Stimulated activated CD4-positive, alpha-beta T cell treated with anti-CD3 and anti-CD28 coated beads, Interleukin-12 subunit alpha, Interleukin-12 subunit beta, amount 100 ng/mL, for 48 hours (primary cell): ENCODE measurements at regions not wholly inside any gene's neighbourhood (a gene's known extent, or its start where the extent isn't known, plus 50 kb on each side); places are given as distances from the start of the nearest gene placed in this dataset.

ENCODE experiments used
- DNase-seq, 3 donors: peaks; one replicate each; pipeline ENCODE4 v3.0.0-alpha.2; 2020; ENCODE audit warnings: low read depth in 2 of 3, low spot score in 1 of 3

DNA sequence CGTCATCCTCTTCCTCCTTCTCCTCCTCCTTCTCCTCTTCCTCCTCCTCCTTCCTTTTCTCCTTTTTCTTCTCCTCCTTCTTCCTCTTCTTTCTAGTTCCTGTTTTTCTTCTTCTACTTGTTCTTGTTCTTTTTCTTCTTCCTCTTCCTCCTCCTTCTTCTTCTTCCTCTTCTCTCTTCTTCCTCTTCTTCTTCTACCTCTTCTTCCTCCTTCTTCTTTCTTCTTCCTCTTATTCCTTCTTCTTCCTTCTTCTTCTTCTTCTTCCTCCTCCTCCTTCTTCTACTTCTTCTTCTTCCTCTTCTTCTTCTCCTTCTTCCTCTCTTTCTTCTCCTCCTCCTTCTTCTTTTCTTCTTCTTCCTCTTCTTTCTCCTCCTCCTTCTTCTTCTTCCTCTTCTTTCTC is 310.2 kb upstream of the LMCD1 start:
- DNase-seq: no peak

DNA sequence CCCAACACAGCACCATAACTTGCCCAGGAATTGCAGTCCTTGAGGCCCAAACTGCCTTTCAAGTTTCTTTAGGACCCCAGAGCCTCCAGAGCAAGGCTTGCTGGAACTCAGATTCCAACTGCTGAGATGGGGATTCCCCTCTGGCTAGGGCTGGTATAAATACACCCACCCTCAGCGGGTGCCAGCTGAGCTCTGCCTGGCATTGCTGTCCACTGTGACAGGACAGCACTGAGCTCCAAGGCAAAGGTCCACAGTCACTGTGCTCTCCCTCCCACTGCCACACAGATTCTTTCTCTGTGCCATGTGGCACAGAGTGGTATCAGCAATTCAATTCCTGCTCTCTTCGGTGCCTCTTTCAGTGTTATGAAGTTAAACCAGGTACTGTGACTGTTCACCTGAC is 304.2 kb upstream of the LMCD1 start:
- no peak for DNase-seq

DNA sequence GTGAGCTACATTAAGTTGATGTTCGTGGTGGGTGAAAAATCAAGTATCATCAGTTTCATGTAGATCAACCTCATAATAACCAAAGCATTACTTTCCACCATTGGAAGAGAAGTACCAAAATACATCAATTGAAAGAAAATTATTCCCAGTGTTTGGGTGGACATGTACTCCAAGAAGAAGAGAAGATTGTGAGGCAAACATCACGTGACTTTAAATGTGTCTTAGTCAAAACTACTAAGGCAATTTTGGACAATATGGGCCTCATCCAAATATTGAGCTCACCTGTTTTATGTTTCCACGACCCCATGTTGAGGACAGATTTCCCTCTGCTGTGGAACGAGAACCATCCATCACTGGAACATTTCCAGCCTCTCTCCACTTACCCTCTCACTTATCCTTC is 303.0 kb upstream of the LMCD1 start:
- no peak for DNase-seq

DNA sequence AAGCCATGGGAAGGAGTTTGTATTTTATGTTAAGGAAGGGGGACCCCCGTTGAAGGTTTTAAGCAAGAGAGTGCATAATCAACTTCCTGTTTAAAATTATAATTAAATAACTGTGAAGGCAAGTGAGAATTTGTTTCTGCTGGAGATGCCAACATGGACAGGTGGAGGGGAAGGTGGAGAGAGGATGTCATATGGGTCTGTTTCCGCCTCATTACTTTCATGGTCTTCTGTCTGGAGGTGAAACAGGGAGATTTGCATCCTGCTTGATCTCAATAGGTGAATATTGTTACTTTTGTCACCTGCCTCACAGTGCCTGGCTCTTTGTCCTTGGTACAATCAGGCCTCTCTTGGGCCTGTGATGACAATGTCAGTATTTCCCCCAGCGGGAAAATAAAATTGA is 300.6 kb upstream of the LMCD1 start:
- no peak for DNase-seq

DNA sequence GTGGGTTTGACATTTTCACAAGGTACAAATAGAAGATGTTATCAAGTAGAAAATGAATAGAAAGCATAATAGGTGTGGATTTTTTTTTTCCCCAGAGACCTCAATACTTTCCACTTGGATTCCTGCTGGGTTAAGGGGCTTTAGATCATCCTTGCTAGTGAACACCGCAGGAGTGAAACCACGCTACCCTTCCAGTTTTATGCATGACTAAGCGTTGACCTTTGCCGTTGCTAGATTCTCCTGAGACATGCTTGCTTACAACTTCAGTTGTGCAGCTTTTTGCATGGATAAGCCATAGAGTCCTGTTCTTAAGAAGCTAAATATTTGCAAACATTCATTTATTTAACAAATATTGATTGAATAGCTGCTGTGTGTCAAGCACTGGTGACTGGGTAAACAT is 299.7 kb upstream of the LMCD1 start:
- DNase-seq: no peak

DNA sequence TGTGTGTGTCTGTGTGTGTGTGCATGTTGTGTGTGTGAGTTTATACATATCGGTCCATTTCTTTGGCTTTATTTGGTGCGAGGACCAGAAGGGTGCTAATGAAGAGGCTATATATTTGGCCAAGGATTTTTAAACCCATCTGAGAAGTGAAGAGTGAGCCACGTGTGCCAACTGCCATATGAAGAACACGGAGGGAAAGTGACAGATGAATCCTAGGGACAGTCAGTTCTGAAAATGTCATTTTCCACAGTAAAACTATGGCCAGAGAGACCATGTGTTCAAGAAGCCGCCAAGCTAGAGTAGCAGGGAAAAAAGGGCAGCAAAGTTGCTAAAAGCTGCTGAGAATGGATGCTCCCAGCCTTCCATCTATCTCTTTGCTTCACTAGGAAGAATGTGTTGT is 297.3 kb upstream of the LMCD1 start:
- DNase-seq: no peak

DNA sequence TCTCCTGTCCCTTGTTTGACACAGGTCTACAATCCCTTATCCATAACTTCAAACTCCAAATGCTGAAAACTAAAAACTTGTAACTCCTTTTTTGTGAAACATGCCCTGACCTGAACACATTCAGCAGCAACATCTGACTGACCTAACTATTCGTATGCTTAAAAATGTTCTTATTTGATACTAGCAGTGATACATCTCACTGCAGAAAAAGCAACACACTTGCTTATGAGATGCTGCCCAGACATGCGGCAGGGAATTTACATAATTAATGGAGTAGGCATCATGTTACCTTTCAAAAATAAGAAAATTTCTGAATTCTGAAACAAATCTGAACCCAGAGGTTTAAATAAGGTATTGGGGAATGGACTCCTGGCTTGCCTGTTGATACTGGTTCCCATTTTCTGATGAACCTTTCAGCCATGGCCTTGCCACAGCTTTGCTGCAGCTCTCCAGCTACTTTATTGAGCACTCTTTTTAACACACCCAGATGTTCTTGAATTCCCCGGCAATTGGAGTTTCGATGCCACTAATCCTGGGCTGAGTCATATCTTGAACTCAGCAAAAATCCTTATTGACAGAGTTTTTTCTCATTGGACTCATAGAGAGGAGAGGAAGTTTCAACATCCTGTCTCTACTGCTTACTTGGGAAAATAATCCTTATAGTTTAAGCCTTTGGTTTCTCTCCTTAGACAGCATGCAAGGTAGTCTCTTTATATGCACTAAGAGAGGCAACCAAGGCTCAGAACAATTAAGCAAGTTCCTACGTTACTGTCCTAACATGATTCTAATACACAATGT is 296.6 kb upstream of the LMCD1 start:
- no peak for DNase-seq

DNA sequence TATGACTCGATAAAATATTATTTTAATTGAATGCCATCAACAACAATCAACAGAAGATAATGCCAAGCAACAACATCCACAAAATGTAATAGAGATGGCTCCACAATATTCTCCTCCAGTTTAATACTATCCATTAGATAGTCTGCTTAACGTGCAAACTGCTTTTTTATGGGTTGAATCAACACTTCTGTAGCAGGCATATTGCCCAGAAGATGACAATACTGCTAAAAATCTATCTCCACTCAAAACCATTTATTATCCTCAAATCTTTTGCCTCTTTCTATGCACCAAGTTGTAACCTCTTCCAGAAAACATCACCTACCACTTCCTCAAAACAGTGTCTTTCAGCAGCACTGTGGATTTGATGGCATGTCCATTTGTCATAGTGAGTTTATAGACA is 295.7 kb upstream of the LMCD1 start:
- no peak for DNase-seq

DNA sequence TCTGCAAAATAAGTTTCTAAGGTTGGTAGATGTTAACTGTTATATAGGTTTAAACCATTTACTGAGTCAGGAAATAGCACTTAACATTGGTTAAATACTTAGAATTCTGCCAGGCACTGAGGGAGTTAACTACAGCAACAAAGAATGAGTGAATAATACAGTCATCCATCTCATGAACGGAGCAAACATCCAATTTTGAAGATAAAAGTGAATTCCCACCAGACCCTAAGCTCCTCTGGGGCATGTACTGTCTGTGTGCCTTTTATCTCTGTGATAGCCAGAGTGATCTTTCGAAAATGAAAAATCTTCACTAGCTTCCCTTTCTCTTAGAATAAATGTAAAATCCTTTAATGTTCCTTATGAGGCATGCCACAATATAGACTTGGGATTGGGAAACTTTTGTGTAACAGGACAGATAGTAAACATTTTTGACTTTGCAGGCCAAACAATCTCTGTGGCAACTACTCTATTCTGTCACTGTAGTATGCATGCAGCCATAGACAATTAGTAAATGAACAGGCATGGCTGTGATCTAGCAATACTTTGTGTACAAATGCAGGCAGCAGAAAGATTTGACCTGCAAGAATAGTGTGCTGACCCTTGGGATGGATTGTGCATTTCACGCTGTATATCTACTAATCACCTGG is 294.5 kb upstream of the LMCD1 start:
- no peak for DNase-seq

DNA sequence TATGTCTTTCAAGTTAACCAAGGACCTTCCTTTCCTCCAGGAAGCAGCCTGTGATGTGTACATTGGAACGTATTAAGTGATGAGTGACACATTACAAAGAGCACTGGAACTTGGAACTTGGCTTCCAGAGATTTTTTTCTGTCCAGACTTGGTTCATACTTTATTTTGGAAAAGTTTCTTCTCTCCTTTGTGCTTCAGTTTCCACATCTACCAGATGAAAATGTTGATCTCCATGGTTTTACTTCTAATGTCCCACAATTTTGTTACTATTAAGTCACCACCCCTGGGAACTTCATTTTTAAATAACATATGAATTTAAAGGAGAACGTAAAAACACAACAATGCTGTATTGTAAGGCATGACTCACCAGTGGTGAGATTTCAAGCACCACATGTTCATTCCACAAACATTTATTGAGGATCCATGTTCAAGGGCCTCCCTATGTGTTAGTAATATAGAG is 290.7 kb upstream of the LMCD1 start:
- DNase-seq: no peak

DNA sequence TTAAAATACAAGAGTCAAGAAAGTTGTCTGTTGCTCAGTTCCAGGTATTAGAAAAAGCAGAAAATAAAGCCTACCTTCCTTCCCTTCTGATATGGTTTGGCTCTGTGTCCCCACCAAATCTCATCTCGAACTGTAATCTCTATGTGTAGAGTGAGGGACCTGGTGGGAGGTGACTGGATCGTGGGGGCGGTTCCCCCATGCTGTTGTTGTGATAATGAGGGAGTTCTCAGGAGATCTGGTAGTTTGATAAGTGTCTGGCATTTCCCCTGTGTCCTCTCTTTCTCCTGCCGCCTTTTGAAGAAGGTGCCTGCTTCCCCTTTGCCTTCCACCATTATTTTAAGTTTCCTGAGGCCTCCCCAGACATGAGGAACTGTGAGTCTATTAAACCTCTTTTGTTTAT is 288.8 kb upstream of the LMCD1 start:
- no peak for DNase-seq

DNA sequence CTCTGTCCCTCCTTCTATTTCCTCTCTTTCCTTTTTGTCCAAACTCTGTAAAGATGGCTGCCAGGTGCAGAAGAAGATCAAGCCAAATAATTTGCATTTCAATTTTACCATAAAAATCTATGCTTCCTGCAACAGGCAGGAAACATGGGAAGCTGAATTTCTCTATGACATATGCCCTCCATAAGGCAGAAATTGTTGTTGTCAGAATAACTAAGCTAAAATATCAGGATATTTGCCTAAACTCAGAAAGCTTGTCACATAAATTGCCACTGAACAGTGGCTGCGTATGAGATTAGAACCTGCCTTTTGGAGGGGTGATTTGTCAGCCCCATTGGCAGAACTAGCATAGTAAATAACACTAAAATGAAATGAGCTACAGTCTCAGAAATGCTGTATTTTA is 288.3 kb upstream of the LMCD1 start:
- DNase-seq: no peak

DNA sequence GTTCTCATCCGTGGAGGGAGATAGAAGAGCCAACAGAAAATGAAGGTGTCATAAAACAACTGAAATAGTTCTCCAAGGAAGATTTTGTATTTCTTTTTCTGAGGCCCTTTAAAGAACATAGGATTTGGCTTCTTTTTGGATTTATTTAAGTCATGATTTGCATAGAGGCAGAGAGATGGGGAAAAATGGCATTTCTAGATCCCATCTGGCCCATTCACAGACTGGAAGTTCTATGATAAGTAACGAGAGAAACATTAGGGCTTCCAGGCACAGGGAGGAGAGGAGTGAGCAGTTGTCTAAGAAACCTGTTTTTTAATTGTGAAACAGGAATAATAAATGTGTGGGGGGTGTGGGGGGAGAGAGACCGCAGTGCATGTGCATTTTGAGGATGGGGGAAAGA is 285.8 kb upstream of the LMCD1 start:
- no peak for DNase-seq

DNA sequence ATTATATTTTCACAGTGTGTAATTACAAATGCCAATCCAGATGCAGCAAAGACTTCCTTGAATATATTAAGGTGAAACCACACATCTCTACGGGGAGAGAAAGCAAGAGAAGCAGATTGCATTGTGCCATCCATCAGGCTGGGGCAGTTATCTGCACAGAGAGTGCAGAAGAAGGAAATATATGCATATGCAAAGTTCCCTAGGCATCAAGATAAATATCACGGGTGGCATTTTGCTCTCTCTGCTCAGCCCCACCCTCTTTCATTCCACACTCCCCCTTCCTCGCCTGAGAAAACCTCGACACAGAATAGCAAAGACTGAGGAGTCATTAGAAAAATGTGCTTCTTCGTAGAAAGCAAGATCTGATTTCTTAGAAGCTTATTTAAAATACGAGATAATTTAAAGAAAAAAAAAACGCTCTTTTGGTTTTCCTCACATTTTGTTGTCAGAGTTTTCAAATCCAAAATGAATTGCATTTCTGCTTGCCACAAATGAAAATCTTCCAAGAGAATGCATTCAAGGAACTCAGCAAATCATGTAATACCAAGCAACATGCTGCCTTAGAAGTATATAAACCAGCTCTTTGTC is 283.2 kb upstream of the LMCD1 start:
- DNase-seq: no peak

DNA sequence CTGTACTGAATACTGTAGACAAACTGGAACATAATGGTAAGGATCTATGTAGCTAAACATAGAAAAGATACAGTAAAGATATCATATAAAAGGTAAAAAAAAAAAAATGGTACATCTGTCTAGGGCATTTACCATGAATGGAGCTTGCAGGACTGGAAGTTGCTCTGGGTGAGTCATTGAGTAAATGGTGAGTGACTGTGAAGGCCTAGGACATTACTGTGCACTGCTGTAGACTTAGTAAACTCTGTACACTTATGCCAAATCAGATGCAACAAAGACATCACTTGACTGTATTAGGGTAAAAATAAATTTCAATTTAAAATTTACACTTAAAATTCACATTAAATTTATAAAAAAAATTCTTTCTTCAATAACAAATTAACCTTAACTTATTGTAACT is 281.3 kb upstream of the LMCD1 start:
- DNase-seq: no peak

DNA sequence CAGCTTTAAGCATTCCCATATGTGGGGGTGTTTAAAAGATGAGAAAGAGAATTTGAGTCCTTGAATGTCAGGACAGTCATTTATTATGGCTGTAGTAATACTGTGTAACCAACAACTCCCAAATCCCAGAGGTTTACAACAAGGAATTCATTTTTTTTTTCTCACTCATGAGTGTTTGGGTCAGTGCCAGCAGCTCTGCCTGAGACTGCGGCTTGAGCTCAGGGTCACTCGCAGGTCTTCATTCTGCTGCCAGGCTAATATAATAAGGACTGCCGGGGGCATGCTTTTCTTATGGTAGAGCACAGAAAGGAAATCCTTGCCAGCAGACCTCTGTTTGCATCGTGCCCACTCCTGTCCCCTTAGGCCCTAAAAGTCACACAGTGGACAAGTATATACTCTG is 277.9 kb upstream of the LMCD1 start:
- no peak for DNase-seq

DNA sequence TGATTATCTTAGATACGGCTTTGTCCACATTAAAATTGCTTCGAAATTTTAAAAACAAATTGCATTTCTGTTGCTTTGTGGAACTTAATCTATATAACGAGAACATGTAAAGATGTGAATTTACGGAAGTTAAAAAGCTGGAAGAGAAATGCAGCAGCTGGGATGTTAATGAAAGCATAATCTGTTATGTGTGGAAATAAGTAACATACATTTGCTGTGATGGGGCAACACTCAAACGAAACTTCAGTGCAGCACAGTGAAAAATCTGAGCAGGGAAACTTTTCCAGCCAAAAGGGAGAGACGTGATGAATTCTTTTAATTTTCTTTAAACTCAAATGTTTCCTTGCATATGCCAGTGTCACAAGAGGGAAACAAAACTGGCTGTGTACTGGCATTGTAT is 276.7 kb upstream of the LMCD1 start:
- DNase-seq: no peak

DNA sequence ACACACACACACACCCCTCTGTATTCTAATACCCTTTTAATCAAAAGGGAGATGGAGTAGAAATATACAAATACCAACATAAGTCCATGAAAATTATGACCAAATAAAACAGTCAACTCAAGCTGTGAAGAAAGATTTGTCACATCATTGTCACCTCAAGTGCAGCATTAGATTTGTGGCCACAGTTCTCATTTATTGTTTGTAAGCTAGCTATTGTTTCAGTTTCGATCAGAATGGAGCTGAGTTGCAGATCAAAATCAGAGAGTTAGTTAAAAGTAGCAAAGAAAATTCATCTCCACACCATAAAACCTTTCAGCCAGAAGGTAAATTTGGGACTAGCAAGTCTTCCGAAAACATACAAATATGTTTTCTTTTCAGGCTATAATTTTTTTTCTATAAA is 267.7 kb upstream of the LMCD1 start:
- no peak for DNase-seq

DNA sequence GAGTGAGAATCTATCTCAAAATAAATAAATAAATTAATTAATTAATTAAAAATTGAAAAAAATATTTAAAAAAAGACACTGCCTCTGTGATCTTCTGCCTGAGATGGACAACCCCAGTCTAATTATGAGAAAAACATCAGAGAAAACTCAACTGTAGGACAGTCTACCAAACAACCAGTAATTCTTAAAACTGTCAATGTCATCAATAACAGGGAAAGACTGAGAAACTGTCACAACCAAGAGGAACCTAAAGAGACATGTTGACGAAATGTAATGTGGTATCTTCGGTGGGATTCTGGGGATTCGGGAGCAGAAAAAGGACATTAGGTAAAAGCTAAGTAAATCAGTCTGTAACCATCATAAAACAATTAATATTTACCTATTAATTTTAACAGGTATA is 265.4 kb upstream of the LMCD1 start:
- DNase-seq: no peak

DNA sequence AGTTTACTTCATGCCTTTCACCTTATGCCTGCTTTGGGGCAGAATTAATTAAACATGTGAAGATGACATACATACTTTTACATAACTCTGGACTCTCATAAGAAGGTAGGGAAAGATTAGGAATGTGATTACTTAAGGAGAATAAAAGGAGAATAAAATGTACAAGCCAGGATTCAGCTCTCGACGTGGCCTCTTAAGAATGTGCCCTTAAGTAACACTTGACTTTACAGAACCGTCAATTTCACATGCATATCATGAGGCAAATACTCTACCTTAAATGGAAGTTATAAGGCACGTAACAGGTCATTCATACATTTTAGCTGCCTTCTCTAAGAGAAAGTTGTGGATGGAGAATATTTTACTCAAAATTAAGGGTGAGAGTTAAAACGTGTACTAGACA is 263.7 kb upstream of the LMCD1 start:
- DNase-seq: no peak

DNA sequence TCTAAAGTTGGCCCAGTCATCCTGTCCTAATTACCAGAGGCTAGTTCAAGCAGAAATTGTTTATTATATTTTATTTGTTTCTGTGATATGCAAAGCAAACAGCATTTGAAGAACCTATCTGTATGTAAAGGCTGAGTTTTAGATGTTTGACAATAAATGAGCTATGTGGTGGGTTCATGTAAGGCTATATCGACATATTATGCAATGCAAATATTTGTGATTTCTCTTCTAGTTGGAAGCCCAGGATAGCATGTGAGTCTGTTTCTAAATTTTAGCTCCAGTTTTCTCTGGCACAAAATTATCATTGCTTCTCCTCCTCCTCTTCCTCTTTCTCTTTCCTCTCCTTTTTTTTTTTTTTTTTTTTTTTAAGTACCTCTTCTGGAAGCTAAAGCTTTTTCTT is 263.2 kb upstream of the LMCD1 start:
- DNase-seq: no peak

DNA sequence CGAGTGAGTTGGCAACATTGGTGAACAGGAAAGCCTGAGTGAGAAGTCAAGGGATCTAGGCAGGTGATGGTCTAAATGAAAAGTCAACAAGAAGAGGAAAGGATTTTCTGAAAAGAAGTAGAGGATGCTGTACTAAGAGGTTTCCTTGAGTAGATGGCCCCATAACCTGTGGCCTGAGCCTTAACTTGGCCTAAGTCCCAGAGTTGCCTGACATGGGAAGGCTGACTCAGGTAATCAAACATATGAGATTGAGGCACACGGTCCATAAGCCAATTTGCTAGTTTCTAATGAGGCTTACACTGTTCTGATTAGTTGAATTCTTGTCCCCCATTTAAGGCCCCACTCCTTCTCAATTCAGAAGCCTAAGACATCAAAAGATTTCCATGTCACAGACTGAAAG is 262.5 kb upstream of the LMCD1 start:
- DNase-seq: no peak
